ENCODE measurements at regions not wholly inside any gene's neighbourhood (a gene's known extent, or its start where the extent isn't known, plus 50 kb on each side); places are given as distances from the start of the nearest gene placed in this dataset.

DNA sequence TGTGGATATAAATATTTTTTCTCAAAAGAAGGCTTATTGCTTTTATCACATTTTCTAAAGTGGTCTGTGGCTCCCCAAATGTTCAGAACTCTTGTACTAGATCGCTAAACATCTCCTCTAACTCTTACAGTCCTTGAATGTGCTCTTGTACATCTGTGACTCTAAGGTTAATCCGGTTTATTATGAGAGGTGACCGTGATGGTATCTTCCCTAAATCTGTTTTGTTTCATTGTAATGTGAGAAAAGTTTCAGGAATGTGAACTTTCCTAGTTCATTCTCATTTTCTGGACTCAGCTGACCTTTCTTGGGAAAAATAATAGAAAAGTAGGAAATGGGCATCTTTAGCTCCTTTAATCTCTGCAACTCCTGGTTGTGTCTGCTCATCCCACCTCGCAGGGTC, 94.5 kb upstream of the CD180 start:
- TF ChIP-seq, protein P1, sequence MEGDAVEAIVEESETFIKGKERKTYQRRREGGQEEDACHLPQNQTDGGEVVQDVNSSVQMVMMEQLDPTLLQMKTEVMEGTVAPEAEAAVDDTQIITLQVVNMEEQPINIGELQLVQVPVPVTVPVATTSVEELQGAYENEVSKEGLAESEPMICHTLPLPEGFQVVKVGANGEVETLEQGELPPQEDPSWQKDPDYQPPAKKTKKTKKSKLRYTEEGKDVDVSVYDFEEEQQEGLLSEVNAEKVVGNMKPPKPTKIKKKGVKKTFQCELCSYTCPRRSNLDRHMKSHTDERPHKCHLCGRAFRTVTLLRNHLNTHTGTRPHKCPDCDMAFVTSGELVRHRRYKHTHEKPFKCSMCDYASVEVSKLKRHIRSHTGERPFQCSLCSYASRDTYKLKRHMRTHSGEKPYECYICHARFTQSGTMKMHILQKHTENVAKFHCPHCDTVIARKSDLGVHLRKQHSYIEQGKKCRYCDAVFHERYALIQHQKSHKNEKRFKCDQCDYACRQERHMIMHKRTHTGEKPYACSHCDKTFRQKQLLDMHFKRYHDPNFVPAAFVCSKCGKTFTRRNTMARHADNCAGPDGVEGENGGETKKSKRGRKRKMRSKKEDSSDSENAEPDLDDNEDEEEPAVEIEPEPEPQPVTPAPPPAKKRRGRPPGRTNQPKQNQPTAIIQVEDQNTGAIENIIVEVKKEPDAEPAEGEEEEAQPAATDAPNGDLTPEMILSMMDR (IDR thresholded peaks at IDR 0.05; ENCODE audit: insufficient read depth, low read length, poor library complexity, severe bottlenecking): no peak
- TF ChIP-seq EZH2phosphoT487 (conservative IDR thresholded peaks at IDR 0.05; ENCODE audit: low read length): no peak
